ENCODE measurements at regions not wholly inside any gene's neighbourhood (a gene's known extent, or its start where the extent isn't known, plus 50 kb on each side); places are given as distances from the start of the nearest gene placed in this dataset.

DNA sequence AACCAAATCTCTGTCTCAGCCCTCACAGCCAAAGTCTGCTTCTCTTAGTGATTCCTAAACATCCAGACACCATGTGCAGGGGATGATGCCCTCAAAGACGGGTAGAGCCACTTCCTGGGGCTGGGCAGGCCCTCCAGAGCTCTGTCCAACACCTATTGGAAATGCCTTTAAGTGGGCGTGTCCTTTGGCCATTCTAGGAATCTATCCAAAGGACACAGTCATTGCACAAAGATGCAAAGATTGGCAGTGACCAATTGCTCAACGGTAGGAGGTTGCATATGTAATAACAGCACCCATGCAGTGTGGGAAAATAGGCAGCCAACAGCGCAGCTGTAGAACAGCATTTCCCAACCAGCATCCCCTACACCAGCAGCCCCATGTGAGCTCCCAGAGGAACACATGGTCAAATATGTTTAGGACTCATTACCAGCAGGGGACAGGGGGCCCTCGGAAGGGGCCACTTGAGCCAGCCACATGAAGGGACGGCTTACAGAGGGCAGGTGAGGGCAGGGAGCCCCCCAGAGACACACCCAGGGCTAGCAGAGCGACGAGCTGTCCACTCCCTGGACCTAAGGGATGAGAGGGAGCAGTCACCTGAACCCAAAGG is 142.8 kb upstream of the IQSEC1 start:
- Mint-ChIP-seq H3K27me3 (peaks cover 29 to 54% of the 10 kb centered on the region in 2 donors), H3K4me1 (no peaks in the 10 kb centered on the region), H3K36me3 (no peaks in the 10 kb centered on the region), H3K4me3 (no peak overlapping the region), H3K27ac (no peak overlapping the region), H3K9me3 (peaks cover 0 to 4% of the 10 kb centered on the region in 2 donors)
- no peak for DNase-seq
- ATAC-seq (replicated peaks): no peak

DNA sequence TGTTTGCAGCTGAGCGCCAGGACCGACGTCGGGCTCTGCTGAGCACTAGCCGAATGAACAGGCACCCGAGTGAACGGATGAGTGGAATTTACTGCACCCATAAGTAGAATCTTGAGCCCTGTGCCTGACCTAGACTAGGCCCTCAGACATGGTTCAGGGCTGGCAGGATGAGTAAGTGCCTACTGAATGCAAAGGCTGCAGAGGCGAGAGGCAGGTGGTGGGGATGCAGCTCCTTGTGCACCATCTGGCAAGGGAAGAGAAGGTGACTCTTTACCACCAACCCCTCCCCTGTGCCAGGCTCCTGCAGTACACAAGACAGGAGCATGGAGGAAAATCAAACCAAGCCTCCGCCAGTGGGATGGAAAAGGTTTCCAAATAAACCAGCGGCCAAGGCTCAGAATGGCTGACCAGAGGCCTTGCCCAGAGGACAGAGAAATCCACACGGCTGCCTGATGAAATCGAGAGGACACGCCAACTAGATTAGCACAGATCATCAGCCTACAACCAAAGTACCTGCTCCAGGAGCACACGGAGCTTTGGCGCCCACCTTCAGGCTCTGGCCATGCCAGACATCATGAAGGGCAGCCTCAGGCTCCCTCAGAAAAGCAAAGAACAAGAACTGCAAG is 141.7 kb upstream of the IQSEC1 start:
- H3K4me3 Mint-ChIP-seq: no peak overlapping the region
- peaks cover 0 to 4% of the 10 kb centered on the region in 2 donors for H3K9me3 Mint-ChIP-seq
- DNase-seq (no peak), ATAC-seq (replicated peaks) (no peak)
- no peaks in the 10 kb centered on the region for H3K4me1 Mint-ChIP-seq
- no peaks in the 10 kb centered on the region for H3K36me3 Mint-ChIP-seq
- H3K27ac Mint-ChIP-seq: no peak overlapping the region
- peaks cover 30 to 54% of the 10 kb centered on the region in 2 donors for H3K27me3 Mint-ChIP-seq

DNA sequence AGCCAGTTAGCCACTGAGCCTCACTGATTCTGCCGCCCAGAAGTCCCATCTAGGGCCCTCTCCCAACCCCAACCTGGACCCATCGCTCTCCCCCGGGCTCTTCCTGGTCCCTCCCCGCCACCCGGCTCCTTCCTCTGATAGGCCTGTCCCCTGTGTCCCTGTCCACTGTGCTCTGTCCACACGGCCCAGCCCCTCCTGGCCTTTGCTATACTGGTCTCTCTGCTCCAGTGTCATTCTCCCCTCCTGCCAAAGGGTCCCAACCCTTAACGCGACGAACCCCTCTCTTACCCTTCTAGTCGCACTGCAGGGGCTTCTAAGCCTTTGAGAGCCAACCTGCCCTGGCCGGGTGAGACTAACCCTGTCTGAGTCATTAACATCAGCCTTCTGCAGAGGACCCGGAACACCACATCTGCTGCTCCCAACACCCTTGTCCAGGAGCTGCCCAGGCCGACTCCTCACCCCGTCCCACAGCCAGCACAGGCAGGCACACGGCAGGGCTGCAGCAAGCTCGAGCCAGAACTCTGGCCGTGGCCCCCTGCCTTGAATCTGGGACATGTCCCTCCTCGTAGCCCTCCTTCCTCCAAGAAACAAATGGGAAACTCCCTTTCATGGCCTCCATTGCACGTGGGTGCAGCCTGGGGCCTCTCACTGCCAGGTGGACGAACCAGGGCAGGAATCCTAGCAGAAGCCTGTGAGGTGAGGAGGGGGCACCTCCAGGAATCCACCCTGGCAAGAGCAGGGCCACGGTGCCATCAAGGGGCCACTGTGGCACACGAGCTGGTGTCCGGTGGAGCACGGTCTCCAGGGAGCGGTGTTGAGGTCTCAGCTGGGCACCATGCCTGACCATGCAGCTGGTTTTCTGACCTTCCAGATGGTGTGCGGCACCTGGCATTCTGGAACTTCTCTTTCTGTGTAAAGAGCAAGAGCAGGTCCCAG is 140.9 kb upstream of the IQSEC1 start:
- no peak for DNase-seq
- Mint-ChIP-seq H3K36me3 (no peaks in the 10 kb centered on the region), H3K27ac (peak overlapping the region; percentile 9), H3K4me1 (no peaks in the 10 kb centered on the region), H3K9me3 (peaks cover 0 to 4% of the 10 kb centered on the region in 2 donors), H3K27me3 (peaks cover 35 to 54% of the 10 kb centered on the region in 2 donors), H3K4me3 (no peak overlapping the region)
- ATAC-seq (replicated peaks): no peak

DNA sequence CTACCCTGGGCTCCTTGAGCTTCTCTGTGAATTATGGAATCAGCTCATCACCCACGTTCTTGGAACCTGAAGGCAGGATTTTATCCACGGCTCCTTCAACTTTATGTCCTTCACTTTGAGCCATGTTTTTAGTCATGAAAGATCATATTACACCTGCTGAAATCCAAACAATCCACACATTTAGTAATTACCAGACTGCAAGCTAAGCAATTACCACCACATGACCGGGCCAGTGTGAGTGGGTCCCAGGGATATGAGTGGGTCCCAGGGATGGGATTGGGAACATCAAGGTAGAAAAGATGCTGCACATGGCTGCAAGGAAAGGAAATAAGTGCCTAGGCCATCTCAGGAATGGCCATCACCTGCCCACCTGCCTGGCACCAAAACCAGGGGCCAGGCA is 140.3 kb upstream of the IQSEC1 start:
- no peak overlapping the region for H3K27ac Mint-ChIP-seq
- H3K9me3 Mint-ChIP-seq: peaks cover 0 to 4% of the 10 kb centered on the region in 2 donors
- H3K36me3 Mint-ChIP-seq: no peaks in the 10 kb centered on the region
- H3K4me1 Mint-ChIP-seq: no peaks in the 10 kb centered on the region
- DNase-seq (no peak), ATAC-seq (replicated peaks) (no peak)
- peaks cover 35 to 52% of the 10 kb centered on the region in 2 donors for H3K27me3 Mint-ChIP-seq
- no peak overlapping the region for H3K4me3 Mint-ChIP-seq

DNA sequence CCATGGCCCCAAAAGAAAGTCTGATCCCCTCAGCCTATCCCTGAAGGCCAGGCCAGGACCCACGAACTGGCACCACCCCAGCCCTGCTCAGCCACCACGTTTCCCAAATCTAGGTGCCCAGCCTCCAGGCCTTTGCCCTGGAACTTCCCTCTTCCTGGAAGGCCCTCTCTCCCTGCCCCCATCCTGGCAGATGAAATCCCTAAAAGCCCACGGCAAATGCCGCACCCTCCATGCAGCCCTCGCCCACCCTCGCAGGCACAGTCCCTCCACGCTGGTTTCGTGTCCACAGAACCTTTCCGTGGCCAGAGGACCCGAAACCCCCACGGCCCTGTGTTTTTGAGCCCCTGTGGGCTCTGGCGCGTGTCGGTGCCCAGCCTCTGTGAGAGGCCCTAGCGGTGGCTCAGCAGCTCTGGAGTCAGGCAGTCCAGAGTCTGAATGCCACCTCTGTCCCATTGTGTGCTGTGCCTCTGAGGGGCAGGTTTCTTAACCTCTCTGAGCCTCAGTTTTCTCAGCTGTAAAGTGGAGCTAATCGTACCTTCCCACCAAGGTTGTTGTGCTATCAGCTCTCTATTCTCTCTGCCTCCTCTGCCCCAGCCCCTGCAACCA is 138.5 kb upstream of the IQSEC1 start:
- H3K4me3 Mint-ChIP-seq: no peak overlapping the region
- H3K27ac Mint-ChIP-seq: no peak overlapping the region
- H3K27me3 Mint-ChIP-seq: peaks cover 38 to 52% of the 10 kb centered on the region in 2 donors
- H3K9me3 Mint-ChIP-seq: no peaks in the 10 kb centered on the region
- DNase-seq (no peak), ATAC-seq (replicated peaks) (no peak)
- H3K4me1 Mint-ChIP-seq: no peaks in the 10 kb centered on the region
- H3K36me3 Mint-ChIP-seq: no peaks in the 10 kb centered on the region

DNA sequence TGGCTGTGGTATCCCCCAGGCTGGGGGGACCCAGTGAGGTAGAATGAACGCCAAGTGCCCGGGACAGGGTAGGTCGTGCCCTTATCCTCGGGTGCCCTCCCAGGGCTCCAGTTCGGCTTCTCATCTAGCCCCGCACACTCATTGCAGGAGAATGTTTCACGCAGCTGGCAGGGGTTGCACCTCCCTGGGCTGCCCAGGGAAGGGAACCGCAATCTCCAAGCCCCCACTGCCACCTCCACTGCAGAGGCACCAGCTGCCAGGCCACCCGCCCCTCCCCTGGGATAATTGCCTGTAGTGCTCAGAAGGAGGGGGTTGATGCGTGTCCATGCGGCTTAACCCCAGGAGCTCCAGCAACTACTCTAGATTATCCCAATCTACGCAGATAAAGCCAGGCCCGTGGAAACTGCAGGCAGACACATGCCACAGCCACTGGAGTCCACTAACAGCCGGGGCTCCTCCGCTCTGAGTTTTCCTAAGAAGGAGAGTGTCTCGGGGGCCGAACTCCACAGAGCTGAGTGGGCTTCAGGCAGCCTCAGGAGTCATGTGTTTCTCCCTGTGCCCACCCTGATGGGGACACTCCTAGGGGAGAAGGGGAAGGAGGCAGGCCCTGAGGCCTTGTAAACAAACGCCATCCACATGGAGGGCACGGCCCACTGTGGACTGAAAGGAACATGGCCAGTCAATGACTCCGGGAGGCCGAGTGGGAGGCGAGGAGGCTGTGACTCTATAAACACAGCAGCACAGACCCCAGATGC is 137.2 kb upstream of the IQSEC1 start:
- no peak overlapping the region for H3K4me3 Mint-ChIP-seq
- H3K27me3 Mint-ChIP-seq: peaks cover 47 to 55% of the 10 kb centered on the region in 2 donors
- no peaks in the 10 kb centered on the region for H3K36me3 Mint-ChIP-seq
- no peak overlapping the region for H3K27ac Mint-ChIP-seq
- no peaks in the 10 kb centered on the region for H3K9me3 Mint-ChIP-seq
- no peak for DNase-seq
- no peak for ATAC-seq (replicated peaks)
- H3K4me1 Mint-ChIP-seq: no peaks in the 10 kb centered on the region

DNA sequence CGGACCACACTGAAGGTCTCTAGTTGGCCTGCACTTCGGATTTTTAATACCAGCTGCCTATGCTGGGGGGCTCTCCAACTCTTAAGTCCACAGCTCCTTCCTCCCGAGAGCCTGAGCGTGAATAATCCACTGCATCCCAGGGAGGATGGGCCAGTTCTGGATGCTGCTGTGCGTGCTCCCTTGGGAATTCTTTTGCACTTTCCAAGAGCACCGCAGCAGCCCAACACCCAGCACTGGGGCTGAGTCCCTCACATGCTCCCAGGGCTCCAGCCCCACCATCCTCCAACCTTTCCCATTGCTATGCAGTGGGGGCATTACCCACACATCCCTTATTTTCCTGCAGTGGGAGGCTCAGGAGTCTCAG is 136.4 kb upstream of the IQSEC1 start:
- Mint-ChIP-seq H3K4me3 (no peak overlapping the region), H3K27ac (no peak overlapping the region), H3K9me3 (no peaks in the 10 kb centered on the region), H3K36me3 (no peaks in the 10 kb centered on the region), H3K27me3 (peaks cover 47 to 55% of the 10 kb centered on the region in 2 donors), H3K4me1 (peaks cover 3% of the 10 kb centered on the region in 2 donors)
- ATAC-seq (replicated peaks): no peak
- DNase-seq: no peak

DNA sequence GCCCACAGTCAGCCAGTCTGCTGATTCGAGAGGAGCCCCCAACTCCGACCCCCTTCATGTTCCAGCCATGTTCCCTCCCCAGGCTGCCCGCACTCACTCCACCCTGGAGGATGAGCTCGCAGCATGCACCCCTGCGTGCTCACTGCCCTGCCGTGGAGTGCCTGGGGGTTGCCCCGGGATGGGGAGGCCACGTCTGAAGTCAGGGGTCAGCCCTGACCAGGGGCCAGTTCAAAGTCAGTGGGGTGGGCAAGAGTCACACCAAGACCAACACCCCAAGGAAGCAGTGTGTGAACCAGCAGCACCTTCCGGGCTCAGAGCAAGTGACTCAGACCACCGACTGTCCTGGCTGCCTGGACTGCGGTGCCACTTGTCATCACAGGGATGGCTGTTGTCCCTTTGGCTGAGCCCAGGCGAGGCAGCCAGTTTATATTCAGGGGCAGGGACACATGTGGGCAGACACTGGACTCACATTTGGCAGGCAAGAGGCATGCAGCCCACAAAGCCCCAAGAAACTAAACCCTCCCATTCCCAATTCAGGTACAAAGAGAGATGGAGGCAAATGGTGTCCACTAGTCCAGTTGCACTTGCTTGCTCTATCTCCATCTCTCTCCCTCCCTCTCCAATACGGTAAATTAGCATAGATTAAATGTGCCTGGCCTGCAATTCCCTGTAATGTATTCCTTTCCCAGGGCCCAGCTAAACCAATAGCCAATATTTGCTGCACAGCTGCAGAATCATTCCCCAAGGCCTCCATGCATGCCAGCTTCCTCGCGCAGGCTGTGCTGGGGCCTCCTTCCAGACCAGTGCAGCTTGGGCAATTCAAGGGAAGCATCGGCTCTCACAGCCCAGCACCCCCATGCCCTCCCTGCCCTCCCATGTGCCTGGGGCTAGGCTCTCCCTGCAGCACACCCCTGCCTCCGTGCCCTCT is 135.7 kb upstream of the IQSEC1 start:
- no peak for DNase-seq
- H3K9me3 Mint-ChIP-seq: no peaks in the 10 kb centered on the region
- no peaks in the 10 kb centered on the region for H3K36me3 Mint-ChIP-seq
- no peak overlapping the region for H3K4me3 Mint-ChIP-seq
- peaks cover 6 to 9% of the 10 kb centered on the region in 2 donors for H3K4me1 Mint-ChIP-seq
- ATAC-seq (replicated peaks): no peak
- H3K27ac Mint-ChIP-seq: no peak overlapping the region
- peaks cover 47 to 55% of the 10 kb centered on the region in 2 donors for H3K27me3 Mint-ChIP-seq

DNA sequence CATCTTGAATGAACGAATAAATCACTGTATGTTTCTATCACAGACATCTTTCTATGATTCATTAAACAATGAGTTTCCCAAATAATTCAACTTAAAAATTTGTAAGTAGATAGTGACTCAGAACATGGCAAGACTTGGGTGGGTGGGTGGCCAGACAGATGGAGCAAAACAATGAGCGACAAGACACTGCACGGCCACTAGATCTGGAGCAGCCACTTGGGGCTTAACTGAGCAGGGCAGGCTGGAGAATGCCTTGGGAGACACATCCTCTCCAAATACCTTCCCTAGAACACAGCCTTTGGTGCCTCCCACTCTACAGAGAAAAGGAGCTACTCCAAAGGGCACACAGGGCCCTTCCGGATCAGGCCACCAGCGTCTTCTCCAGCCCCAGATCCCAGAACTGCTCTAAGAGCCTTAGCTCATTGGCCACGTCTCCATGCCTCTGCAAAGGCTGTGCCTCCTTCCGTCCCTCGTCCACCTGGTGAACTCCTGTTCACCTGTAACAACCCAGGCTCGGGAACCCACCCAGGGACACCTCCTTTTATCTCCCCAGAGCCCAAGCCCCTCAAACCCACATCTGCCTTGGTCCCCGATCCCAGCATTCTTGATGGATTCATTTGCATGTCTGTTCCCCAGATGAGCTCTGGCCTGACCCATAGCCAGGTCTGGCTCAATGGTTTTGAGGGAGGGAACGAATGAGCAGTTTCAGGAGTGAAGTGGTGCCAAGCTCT is 134.9 kb upstream of the IQSEC1 start:
- Mint-ChIP-seq H3K27me3 (peaks cover 54 to 60% of the 10 kb centered on the region in 2 donors), H3K27ac (no peak overlapping the region), H3K36me3 (no peaks in the 10 kb centered on the region), H3K4me1 (peaks cover 7 to 11% of the 10 kb centered on the region in 2 donors), H3K4me3 (no peak overlapping the region), H3K9me3 (no peaks in the 10 kb centered on the region)
- DNase-seq (no peak), ATAC-seq (replicated peaks) (no peak)

DNA sequence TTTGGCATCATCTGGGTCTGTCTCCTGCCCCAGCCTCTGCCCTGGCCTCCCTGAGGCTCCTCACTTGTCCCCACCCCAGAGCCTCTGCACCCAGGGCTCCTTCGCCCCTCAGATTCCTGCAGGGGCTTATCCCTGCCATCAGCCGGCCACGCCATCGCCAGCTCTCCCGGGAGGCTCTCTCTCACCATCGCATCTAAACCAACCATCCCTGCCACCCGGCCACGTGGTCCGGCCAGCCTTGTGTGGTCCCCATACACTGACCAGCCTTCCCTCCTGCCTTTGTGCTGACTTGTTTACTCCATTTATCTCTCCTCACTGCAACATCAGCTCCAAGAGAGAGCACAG is 134.3 kb upstream of the IQSEC1 start:
- Mint-ChIP-seq H3K9me3 (no peaks in the 10 kb centered on the region), H3K4me3 (no peak overlapping the region), H3K36me3 (no peaks in the 10 kb centered on the region), H3K27ac (peak overlapping the region; percentile 2), H3K27me3 (peaks cover 56 to 66% of the 10 kb centered on the region in 2 donors), H3K4me1 (peaks cover 7 to 11% of the 10 kb centered on the region in 2 donors)
- DNase-seq (no peak), ATAC-seq (replicated peaks) (no peak)

DNA sequence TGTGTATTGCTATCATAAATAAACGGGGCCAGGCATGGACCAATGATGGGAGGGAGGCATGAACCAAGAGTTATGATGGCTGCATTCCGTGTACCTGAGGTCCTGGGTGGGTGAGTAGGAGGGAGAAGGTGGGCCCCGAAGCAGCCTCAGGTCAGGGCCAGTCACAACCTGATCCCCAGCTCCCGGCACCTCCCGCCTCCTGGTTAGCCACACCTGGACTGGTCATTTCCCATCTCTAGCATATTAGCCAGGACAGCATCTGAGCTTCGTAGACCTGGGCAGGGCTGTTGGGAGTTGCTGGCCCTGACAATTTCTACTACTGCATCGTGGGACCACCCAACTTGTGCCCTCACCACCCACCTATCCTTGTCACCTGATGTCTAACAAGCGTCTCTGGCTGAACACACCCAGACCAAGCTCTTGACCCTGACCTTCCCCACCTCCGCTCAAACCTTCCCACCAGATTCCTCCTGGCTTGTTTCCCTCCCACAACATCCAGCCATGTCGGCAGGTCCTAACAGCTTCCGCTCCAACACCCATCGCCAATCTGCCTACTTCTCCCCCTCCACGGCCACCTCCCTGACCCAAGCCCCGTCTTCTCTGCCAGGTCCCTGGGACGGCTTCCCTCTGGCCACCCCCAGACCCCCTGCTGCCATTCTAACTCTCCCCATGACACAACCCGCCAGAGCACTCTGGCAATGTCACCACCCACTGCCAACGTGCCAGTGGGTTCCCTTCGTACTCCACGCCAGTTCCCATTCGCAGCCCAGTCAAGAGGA is 133.8 kb upstream of the IQSEC1 start:
- Mint-ChIP-seq H3K4me3 (no peak overlapping the region), H3K27ac (peak overlapping the region; percentile 2), H3K4me1 (peaks cover 7 to 11% of the 10 kb centered on the region in 2 donors), H3K27me3 (peaks cover 60 to 69% of the 10 kb centered on the region in 2 donors), H3K36me3 (no peaks in the 10 kb centered on the region), H3K9me3 (no peaks in the 10 kb centered on the region)
- DNase-seq (no peak), ATAC-seq (replicated peaks) (no peak)

DNA sequence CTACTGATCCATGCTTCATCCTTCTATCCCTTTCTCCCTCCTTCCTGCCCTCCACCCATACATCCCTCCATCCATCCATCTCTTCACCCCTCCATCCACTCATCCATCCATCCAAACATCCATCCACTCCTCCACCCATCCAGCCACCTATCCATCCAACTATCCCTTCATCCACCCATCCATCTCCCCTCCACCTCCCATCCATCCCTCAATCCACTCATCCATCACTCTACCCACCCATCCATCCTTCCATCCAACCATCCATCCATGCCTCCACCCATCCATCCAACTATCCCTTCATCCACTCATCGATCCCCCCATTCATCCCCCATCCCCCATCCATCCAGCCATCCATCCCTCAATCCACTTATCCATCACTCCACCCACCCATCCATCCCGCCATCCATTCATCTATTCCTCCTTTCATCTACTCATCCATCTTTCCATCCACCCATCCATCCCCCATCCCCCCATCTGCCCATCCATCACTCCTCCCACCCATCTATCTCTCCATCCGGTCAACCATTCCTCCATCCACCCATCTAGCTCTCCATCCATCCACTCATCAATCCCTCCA is 132.4 kb upstream of the IQSEC1 start:
- Mint-ChIP-seq H3K9me3 (no peaks in the 10 kb centered on the region), H3K4me3 (no peak overlapping the region), H3K36me3 (no peaks in the 10 kb centered on the region), H3K4me1 (peaks cover 7 to 11% of the 10 kb centered on the region in 2 donors), H3K27me3 (peaks cover 60 to 62% of the 10 kb centered on the region in 2 donors), H3K27ac (no peak overlapping the region)
- no peak for DNase-seq
- no peak for ATAC-seq (replicated peaks)

All from stimulated activated naive B cell treated with anti-CD40 and anti-IgM and Interleukin-4, amounts not matched to agents 10 μg/mL and 1 μg/mL and 100 μg/mL, for 72 hours (primary cell).